GM12878 (cell line): ENCODE measurements at regions not wholly inside any gene's neighbourhood (a gene's known extent, or its start where the extent isn't known, plus 50 kb on each side); places are given as distances from the start of the nearest gene placed in this dataset.

Experiments used
- ATAC-seq: fragments of 200-7000 bp; cut with Tn5 transposase; 3 replicates; pipeline ENCODE4 v1.9.1; 2020; ENCODE audit warnings: mild to moderate bottlenecking, moderate library complexity
- BruUV-seq: library from RNA; stranded (reverse); fragments of 400-500 nt; replicated peaks from 2 replicates; lab custom pipeline; 2021; lab: Mats Ljungman, UMichigan
- CTCF ChIA-PET: fragments of 300-600 bp; sonication (Branson Sonifier 250); formaldehyde crosslinking; extraction: SDS; loops from one replicate; lab custom pipeline; 2021; ENCODE audit warnings: inconsistent platforms; lab: Yijun Ruan, JAX
- POLR2A ChIA-PET: fragments of 350-600 bp; formaldehyde crosslinking; extraction: SDS; loops from one replicate; lab custom pipeline; 2021; ENCODE audit warnings: inconsistent platforms; lab: Charles Lee
- RAD21 ChIA-PET: fragments of 300-600 bp; sonication (Branson Sonifier 250); formaldehyde crosslinking; loops from one replicate; lab custom pipeline; 2023; ENCODE audit warnings: antibody characterized with exemption; ENCODE audit not compliant: unreplicated experiment; lab: Charles Lee
- SMC1A ChIA-PET: fragments of 300-600 bp; sonication (Branson Sonifier 250); formaldehyde crosslinking; loops from one replicate; lab custom pipeline; 2023; ENCODE audit not compliant: unreplicated experiment, uncharacterized antibody; lab: Charles Lee
- DNase-seq: peaks from one replicate; pipeline ENCODE4 v3.0.0-alpha.2; 2011; ENCODE audit warnings: low read depth, low spot score
- FAIRE-seq: peaks from 3 replicates; lab custom pipeline; 2011; peaks lifted over from hg19 to GRCh38; lab: Jason Lieb, UNC
- H2AFZ ChIP-seq: 2 replicates; pipeline ENCODE4 v1.6.0; 2011; ENCODE audit warnings: low read depth, low read length, control low read depth; ENCODE audit not compliant: control insufficient read depth
- H3K27ac ChIP-seq: 2 replicates; pipeline ENCODE4 v1.5.1; 2011; ENCODE audit warnings: control low read depth; ENCODE audit not compliant: control insufficient read depth, insufficient read depth
- H3K27me3 ChIP-seq, 2 experiments: replicated peaks in 1 of 2; 2 replicates each; pipeline versions ENCODE4 v1.6.0 to v1.6.1; 2011; ENCODE audit warnings: low read length in 1 of 2; ENCODE audit not compliant: control insufficient read depth in 2 of 2, insufficient read depth in 2 of 2
- H3K36me3 ChIP-seq, 2 experiments: 2 replicates each; pipeline ENCODE4 v1.5.1; 2011; ENCODE audit warnings: low read length in 1 of 2; ENCODE audit not compliant: control insufficient read depth in 2 of 2, insufficient read depth in 2 of 2
- H3K4me1 ChIP-seq: 2 replicates; pipeline ENCODE4 v1.6.1; 2011; ENCODE audit warnings: mild to moderate bottlenecking, low read length, moderate library complexity, mixed read lengths; ENCODE audit not compliant: control insufficient read depth, insufficient read depth
- H3K4me2 ChIP-seq: 2 replicates; pipeline ENCODE4 v1.6.0; 2011; ENCODE audit warnings: control low read depth; ENCODE audit not compliant: control insufficient read depth, insufficient read depth
- H3K4me3 ChIP-seq: fragments of 200-600 bp; sonication (generic); 2 replicates; pipeline ENCODE4 v1.5.1; 2016
- H3K79me2 ChIP-seq: 2 replicates; pipeline ENCODE4 v1.6.0; 2011; ENCODE audit warnings: low read length; ENCODE audit not compliant: control insufficient read depth, insufficient read depth
- H3K9ac ChIP-seq: 2 replicates; pipeline ENCODE4 v1.8.0; 2011; ENCODE audit warnings: low read length, control low read depth, mixed read lengths; ENCODE audit not compliant: control insufficient read depth, insufficient read depth
- H3K9me3 ChIP-seq: replicated peaks from 3 replicates; pipeline ENCODE4 v1.5.1; 2011; ENCODE audit warnings: mild to moderate bottlenecking, low read length; ENCODE audit not compliant: control insufficient read depth, insufficient read depth
- H4K20me1 ChIP-seq: 2 replicates; pipeline ENCODE4 v1.6.0; 2011; ENCODE audit not compliant: control insufficient read depth, insufficient read depth
- NR2C1 ChIP-seq: fragments of 450-650 bp; IDR thresholded peaks from 2 replicates; pipeline ENCODE4 v1.6.1; 2017; ENCODE audit warnings: antibody characterized with exemption, mild to moderate bottlenecking, moderate library complexity
- SUZ12 ChIP-seq: fragments of 200-600 bp; sonication (generic); IDR thresholded peaks from one replicate; pipeline ENCODE4 v1.6.1; 2018; ENCODE audit warnings: antibody characterized with exemption, mild to moderate bottlenecking; ENCODE audit not compliant: unreplicated experiment
- ZNF622 ChIP-seq: fragments of 450-650 bp; IDR thresholded peaks from 2 replicates; pipeline ENCODE4 v1.6.1; 2017; ENCODE audit warnings: mild to moderate bottlenecking, inconsistent platforms
- WGBS: methylation state at CpG from one replicate; pipeline ENCODE4 v1.1.6; 2016; ENCODE audit warnings: low lambda C conversion rate; ENCODE audit not compliant: insufficient replicate concordance, insufficient coverage; ENCODE audit errors: missing lambda C conversion rate; 5-methylcytosine and 5-hydroxymethylcytosine counted together
- in situ Hi-C: fragments of 300-500 bp; cut with MboI; formaldehyde crosslinking; loops from 9 replicates; pipeline ENCODE4 v1.14.3; 2018; ENCODE audit warnings: mixed read lengths
- intact Hi-C: fragments of 100-400 bp; cut with micrococcal nuclease; formaldehyde crosslinking; loops from one replicate; pipeline ENCODE4 v1.14.2; 2022; ENCODE audit not compliant: unreplicated experiment
- TF ChIP-seq, protein P1 (sequence below): IDR thresholded peaks from 2 replicates; pipeline ENCODE4 v1.6.1; 2012; ENCODE audit warnings: improper control_type of control experiment, low read depth, low read length; ENCODE audit not compliant: insufficient replicate concordance
- TF ChIP-seq, protein P2 (sequence below): fragments of 450-650 bp; IDR thresholded peaks from 2 replicates; pipeline ENCODE4 v1.6.1; 2018; ENCODE audit warnings: borderline replicate concordance, mild to moderate bottlenecking; ENCODE audit not compliant: partially characterized antibody
- TF ChIP-seq, protein P3 (sequence below): IDR thresholded peaks from 2 replicates; pipeline ENCODE4 v1.6.1; 2012; ENCODE audit warnings: low read depth, low read length, improper control_type of control experiment
- TF ChIP-seq, protein P4 (sequence below): fragments of 450-650 bp; IDR thresholded peaks from 2 replicates; pipeline ENCODE4 v1.6.1; 2017; ENCODE audit warnings: antibody characterized with exemption, mild to moderate bottlenecking, moderate library complexity
- TF ChIP-seq, protein P5 (sequence below): fragments of 150-350 bp; IDR thresholded peaks from 2 replicates; pipeline ENCODE4 v1.6.1; 2014; ENCODE audit warnings: mild to moderate bottlenecking, low read depth, low read length

- H3K9ac ChIP-seq: no peak overlapping the region
- CTCF ChIA-PET: interaction anchor here (1.7 kb wide), 1 partner anchor 89 kb away, joined by 4 read pairs; no protein-coding TSS in a partner anchor
- no TSS peak for BruUV-seq
- H3K27ac ChIP-seq: no peak overlapping the region
- H3K9me3 ChIP-seq: no peaks in the 10 kb centered on the region; the same call in 2 of the 3 replicates
- H3K36me3 ChIP-seq: no peaks in the 10 kb centered on the region
- RAD21 ChIA-PET: no interaction called here
- no peak overlapping the region for H2AFZ ChIP-seq
- H3K4me1 ChIP-seq: no peaks in the 10 kb centered on the region
- POLR2A ChIA-PET: no interaction called here
- H3K27me3 ChIP-seq: no peaks in the 10 kb centered on the region; a peak in 1 of 4 replicates
- SMC1A ChIA-PET: interaction anchor here (0.6 kb wide), 1 partner anchor 26 kb away, joined by 3 read pairs; no protein-coding TSS in a partner anchor
- ATAC-seq: no peak
- intact Hi-C loops (no loop called here), in situ Hi-C loops (no loop called here)
- no peak overlapping the region for H3K4me2 ChIP-seq
- no peak for FAIRE-seq
- 42% methylated on average over 12 of the region's 12 CpGs for WGBS
- no peaks in the 10 kb centered on the region for H3K79me2 ChIP-seq
- H3K4me3 ChIP-seq: no peak overlapping the region
- H4K20me1 ChIP-seq: no peaks in the 10 kb centered on the region
- no peak for DNase-seq
- TF ChIP-seq SUZ12 (no peak), NR2C1 (no peak), ZNF622 (no peak)
- TF ChIP-seq, protein P1, sequence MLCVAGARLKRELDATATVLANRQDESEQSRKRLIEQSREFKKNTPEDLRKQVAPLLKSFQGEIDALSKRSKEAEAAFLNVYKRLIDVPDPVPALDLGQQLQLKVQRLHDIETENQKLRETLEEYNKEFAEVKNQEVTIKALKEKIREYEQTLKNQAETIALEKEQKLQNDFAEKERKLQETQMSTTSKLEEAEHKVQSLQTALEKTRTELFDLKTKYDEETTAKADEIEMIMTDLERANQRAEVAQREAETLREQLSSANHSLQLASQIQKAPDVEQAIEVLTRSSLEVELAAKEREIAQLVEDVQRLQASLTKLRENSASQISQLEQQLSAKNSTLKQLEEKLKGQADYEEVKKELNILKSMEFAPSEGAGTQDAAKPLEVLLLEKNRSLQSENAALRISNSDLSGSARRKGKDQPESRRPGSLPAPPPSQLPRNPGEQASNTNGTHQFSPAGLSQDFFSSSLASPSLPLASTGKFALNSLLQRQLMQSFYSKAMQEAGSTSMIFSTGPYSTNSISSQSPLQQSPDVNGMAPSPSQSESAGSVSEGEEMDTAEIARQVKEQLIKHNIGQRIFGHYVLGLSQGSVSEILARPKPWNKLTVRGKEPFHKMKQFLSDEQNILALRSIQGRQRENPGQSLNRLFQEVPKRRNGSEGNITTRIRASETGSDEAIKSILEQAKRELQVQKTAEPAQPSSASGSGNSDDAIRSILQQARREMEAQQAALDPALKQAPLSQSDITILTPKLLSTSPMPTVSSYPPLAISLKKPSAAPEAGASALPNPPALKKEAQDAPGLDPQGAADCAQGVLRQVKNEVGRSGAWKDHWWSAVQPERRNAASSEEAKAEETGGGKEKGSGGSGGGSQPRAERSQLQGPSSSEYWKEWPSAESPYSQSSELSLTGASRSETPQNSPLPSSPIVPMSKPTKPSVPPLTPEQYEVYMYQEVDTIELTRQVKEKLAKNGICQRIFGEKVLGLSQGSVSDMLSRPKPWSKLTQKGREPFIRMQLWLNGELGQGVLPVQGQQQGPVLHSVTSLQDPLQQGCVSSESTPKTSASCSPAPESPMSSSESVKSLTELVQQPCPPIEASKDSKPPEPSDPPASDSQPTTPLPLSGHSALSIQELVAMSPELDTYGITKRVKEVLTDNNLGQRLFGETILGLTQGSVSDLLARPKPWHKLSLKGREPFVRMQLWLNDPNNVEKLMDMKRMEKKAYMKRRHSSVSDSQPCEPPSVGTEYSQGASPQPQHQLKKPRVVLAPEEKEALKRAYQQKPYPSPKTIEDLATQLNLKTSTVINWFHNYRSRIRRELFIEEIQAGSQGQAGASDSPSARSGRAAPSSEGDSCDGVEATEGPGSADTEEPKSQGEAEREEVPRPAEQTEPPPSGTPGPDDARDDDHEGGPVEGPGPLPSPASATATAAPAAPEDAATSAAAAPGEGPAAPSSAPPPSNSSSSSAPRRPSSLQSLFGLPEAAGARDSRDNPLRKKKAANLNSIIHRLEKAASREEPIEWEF: no peak
- TF ChIP-seq, protein P2, sequence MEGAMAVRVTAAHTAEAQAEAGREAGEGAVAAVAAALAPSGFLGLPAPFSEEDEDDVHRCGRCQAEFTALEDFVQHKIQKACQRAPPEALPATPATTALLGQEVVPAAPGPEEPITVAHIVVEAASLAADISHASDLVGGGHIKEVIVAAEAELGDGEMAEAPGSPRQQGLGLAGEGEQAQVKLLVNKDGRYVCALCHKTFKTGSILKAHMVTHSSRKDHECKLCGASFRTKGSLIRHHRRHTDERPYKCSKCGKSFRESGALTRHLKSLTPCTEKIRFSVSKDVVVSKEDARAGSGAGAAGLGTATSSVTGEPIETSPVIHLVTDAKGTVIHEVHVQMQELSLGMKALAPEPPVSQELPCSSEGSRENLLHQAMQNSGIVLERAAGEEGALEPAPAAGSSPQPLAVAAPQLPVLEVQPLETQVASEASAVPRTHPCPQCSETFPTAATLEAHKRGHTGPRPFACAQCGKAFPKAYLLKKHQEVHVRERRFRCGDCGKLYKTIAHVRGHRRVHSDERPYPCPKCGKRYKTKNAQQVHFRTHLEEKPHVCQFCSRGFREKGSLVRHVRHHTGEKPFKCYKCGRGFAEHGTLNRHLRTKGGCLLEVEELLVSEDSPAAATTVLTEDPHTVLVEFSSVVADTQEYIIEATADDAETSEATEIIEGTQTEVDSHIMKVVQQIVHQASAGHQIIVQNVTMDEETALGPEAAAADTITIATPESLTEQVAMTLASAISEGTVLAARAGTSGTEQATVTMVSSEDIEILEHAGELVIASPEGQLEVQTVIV: no peak
- TF ChIP-seq, protein P3, sequence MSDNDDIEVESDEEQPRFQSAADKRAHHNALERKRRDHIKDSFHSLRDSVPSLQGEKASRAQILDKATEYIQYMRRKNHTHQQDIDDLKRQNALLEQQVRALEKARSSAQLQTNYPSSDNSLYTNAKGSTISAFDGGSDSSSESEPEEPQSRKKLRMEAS: no peak
- TF ChIP-seq, protein P4, sequence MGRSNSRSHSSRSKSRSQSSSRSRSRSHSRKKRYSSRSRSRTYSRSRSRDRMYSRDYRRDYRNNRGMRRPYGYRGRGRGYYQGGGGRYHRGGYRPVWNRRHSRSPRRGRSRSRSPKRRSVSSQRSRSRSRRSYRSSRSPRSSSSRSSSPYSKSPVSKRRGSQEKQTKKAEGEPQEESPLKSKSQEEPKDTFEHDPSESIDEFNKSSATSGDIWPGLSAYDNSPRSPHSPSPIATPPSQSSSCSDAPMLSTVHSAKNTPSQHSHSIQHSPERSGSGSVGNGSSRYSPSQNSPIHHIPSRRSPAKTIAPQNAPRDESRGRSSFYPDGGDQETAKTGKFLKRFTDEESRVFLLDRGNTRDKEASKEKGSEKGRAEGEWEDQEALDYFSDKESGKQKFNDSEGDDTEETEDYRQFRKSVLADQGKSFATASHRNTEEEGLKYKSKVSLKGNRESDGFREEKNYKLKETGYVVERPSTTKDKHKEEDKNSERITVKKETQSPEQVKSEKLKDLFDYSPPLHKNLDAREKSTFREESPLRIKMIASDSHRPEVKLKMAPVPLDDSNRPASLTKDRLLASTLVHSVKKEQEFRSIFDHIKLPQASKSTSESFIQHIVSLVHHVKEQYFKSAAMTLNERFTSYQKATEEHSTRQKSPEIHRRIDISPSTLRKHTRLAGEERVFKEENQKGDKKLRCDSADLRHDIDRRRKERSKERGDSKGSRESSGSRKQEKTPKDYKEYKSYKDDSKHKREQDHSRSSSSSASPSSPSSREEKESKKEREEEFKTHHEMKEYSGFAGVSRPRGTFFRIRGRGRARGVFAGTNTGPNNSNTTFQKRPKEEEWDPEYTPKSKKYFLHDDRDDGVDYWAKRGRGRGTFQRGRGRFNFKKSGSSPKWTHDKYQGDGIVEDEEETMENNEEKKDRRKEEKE: no peak
- TF ChIP-seq, protein P5, sequence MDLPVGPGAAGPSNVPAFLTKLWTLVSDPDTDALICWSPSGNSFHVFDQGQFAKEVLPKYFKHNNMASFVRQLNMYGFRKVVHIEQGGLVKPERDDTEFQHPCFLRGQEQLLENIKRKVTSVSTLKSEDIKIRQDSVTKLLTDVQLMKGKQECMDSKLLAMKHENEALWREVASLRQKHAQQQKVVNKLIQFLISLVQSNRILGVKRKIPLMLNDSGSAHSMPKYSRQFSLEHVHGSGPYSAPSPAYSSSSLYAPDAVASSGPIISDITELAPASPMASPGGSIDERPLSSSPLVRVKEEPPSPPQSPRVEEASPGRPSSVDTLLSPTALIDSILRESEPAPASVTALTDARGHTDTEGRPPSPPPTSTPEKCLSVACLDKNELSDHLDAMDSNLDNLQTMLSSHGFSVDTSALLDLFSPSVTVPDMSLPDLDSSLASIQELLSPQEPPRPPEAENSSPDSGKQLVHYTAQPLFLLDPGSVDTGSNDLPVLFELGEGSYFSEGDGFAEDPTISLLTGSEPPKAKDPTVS: no peak
Observed at GRCh38 chr2:216572582-216573578, 60.3 kb upstream of the IGFBP2 start.
